ENCODE measurements at regions not wholly inside any gene's neighbourhood (a gene's known extent, or its start where the extent isn't known, plus 50 kb on each side); places are given as distances from the start of the nearest gene placed in this dataset.

DNA sequence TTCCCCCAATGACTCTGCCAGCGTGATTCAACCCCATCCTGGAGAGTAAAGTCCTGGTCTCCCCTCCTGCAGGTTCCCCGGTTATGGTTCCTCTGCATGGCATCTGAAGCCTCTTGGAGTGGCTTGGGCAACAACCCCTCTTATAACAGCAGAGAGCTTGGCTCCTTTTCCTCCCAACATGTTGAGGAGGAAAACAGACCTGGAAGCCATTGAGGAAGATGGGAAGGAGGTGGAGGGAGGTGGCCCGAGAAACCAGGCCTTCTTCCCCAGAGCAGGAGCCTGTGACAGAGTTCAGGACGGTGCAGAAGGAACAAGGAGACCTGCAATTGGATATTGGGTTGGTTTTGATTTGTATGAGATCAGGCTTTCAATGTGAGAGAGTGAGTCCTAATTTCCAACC, 184.0 kb upstream of the ADCY1 start:
- TF ChIP-seq, protein P1, sequence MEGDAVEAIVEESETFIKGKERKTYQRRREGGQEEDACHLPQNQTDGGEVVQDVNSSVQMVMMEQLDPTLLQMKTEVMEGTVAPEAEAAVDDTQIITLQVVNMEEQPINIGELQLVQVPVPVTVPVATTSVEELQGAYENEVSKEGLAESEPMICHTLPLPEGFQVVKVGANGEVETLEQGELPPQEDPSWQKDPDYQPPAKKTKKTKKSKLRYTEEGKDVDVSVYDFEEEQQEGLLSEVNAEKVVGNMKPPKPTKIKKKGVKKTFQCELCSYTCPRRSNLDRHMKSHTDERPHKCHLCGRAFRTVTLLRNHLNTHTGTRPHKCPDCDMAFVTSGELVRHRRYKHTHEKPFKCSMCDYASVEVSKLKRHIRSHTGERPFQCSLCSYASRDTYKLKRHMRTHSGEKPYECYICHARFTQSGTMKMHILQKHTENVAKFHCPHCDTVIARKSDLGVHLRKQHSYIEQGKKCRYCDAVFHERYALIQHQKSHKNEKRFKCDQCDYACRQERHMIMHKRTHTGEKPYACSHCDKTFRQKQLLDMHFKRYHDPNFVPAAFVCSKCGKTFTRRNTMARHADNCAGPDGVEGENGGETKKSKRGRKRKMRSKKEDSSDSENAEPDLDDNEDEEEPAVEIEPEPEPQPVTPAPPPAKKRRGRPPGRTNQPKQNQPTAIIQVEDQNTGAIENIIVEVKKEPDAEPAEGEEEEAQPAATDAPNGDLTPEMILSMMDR (IDR thresholded peaks at IDR 0.05) = no peak
- TF ChIP-seq MAFK (IDR thresholded peaks at IDR 0.05; ENCODE audit: partially characterized antibody) (no peak), RARB (CRISPR knock-in tag; IDR thresholded peaks at IDR 0.05) (no peak), CEBPB (IDR thresholded peaks at IDR 0.05) (no peak), HOXB13 (CRISPR knock-in tag; IDR thresholded peaks at IDR 0.05; ENCODE audit: low read depth) (no peak)
- TF ChIP-seq, protein P2, sequence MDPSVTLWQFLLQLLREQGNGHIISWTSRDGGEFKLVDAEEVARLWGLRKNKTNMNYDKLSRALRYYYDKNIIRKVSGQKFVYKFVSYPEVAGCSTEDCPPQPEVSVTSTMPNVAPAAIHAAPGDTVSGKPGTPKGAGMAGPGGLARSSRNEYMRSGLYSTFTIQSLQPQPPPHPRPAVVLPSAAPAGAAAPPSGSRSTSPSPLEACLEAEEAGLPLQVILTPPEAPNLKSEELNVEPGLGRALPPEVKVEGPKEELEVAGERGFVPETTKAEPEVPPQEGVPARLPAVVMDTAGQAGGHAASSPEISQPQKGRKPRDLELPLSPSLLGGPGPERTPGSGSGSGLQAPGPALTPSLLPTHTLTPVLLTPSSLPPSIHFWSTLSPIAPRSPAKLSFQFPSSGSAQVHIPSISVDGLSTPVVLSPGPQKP (IDR thresholded peaks at IDR 0.05; ENCODE audit: low read depth, low read length) = no peak
